ENCODE measurements at regions not wholly inside any gene's neighbourhood (a gene's known extent, or its start where the extent isn't known, plus 50 kb on each side); places are given as distances from the start of the nearest gene placed in this dataset.

GRCh38 chr9:78575081-78575480 is 278.2 kb downstream of the PSAT1 start:
- TF ChIP-seq CTCF (IDR thresholded peaks at IDR 0.05) (no peak), POLR2AphosphoS5 (IDR thresholded peaks at IDR 0.05) (no peak), POLR2A (IDR thresholded peaks at IDR 0.05) (no peak)
